ENCODE measurements at regions not wholly inside any gene's neighbourhood (a gene's known extent, or its start where the extent isn't known, plus 50 kb on each side); places are given as distances from the start of the nearest gene placed in this dataset.

GRCh38 chr11:45379162-45379863 is 93.2 kb upstream of the SYT13 start:
- peaks cover 20% of the 10 kb centered on the region for H3K27me3 Mint-ChIP-seq (ENCODE audit: insufficient read depth, unreplicated experiment)
- Histone ChIP-seq H3K27me3 (replicated peaks; ENCODE audit: control insufficient read depth, insufficient read depth, low read length) (peaks cover 1% of the 10 kb centered on the region), H3K36me3 (ENCODE audit: control insufficient read depth, insufficient read depth, low read length) (no peaks in the 10 kb centered on the region), H3K4me3 (ENCODE audit: low read depth, low read length) (no peak overlapping the region), H3K4me1 (no peaks in the 10 kb centered on the region), H3K9me3 (no peaks in the 10 kb centered on the region)
- H3K9me3 Mint-ChIP-seq (ENCODE audit: unreplicated experiment), result no peaks in the 10 kb centered on the region
- CTCF ChIA-PET, result interaction anchor here (0.9 kb wide), 1 partner anchor 8 kb away, joined by 3 read pairs; no protein-coding TSS in a partner anchor
- no peak for DNase-seq
- H3K4me3 Mint-ChIP-seq (ENCODE audit: unreplicated experiment), result no peak overlapping the region
- intact Hi-C loops (cut with micrococcal nuclease; ENCODE audit: unreplicated experiment), result no loop called here
- no peak overlapping the region for H3K27ac Mint-ChIP-seq (ENCODE audit: unreplicated experiment)
- BruUV-seq (replicated peaks), result no TSS peak
- TF ChIP-seq CTCF (IDR thresholded peaks at IDR 0.05; ENCODE audit: insufficient read depth in 1 of 2, low read depth in 1 of 2, low read length in 1 of 2, severe bottlenecking in 1 of 2, unreplicated experiment in 1 of 2), result no peak
- H3K36me3 Mint-ChIP-seq (ENCODE audit: insufficient read depth, unreplicated experiment), result no peaks in the 10 kb centered on the region
- POLR2A ChIA-PET, result no interaction called here
- no peaks in the 10 kb centered on the region for H3K4me1 Mint-ChIP-seq (ENCODE audit: low read depth, unreplicated experiment)

DNA sequence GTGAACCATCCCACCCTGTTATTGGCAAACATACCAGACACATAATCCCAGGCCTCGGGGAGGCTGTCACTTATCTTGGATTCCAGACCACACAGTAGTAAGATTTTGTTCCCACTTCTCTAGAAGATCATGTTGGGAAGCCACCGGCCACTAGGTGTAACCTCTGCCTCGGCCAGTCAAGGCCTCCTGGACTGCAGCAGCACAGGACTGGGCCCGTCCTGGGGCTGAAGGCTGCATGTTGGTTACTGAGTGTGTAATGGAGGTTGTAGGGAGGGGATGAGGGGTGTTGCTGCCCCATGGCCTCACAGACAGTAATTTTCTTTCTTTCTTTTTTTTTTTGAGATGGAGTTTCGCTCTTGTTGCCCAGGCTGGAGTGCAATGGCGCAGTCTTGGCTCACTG is 92.4 kb upstream of the SYT13 start:
- CTCF ChIA-PET, result no interaction called here
- H3K27me3 ChIP-seq (replicated peaks; ENCODE audit: control insufficient read depth, insufficient read depth, low read length), result peaks cover 1% of the 10 kb centered on the region; the same call in 1 of the 2 replicates
- H3K27ac Mint-ChIP-seq (ENCODE audit: unreplicated experiment), result no peak overlapping the region
- H3K4me3 ChIP-seq (ENCODE audit: low read depth, low read length), result no peak overlapping the region
- no peak for DNase-seq
- H3K27me3 Mint-ChIP-seq (ENCODE audit: insufficient read depth, unreplicated experiment), result peaks cover 16% of the 10 kb centered on the region
- no peaks in the 10 kb centered on the region for H3K36me3 Mint-ChIP-seq (ENCODE audit: insufficient read depth, unreplicated experiment)
- H3K4me1 Mint-ChIP-seq (ENCODE audit: low read depth, unreplicated experiment), result no peaks in the 10 kb centered on the region
- TF ChIP-seq CTCF (IDR thresholded peaks at IDR 0.05; ENCODE audit: insufficient read depth in 1 of 2, low read depth in 1 of 2, low read length in 1 of 2, severe bottlenecking in 1 of 2, unreplicated experiment in 1 of 2), result no peak
- no peak overlapping the region for H3K4me3 Mint-ChIP-seq (ENCODE audit: unreplicated experiment)
- H3K4me1 ChIP-seq, result no peaks in the 10 kb centered on the region
- no peaks in the 10 kb centered on the region for H3K9me3 ChIP-seq
- no peaks in the 10 kb centered on the region for H3K9me3 Mint-ChIP-seq (ENCODE audit: unreplicated experiment)
- BruUV-seq (replicated peaks), result no TSS peak
- intact Hi-C loops (cut with micrococcal nuclease; ENCODE audit: unreplicated experiment), result no loop called here
- H3K36me3 ChIP-seq (ENCODE audit: control insufficient read depth, insufficient read depth, low read length), result no peaks in the 10 kb centered on the region
- POLR2A ChIA-PET, result no interaction called here

DNA sequence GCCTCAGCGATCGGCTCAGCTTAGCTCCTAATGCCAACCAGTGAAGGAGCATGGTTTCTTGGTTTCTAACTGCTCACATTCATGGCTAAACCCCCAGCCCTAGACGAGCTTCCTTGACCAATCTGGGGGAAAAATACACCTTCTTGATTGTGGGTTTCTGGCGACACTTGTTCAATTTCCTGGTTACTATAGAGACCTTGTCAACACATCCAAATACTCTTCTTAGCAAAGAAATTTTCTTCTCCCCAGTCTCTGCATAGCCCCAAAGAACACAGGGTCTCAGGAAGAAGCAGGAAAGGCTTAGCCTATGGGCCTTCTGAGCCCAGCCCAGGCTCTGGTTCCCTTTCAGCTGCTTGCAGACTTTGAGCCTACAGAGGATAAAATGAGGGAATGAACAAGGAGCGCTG is 88.5 kb upstream of the SYT13 start:
- no peak overlapping the region for H3K4me3 Mint-ChIP-seq (ENCODE audit: unreplicated experiment)
- POLR2A ChIA-PET, result no interaction called here
- no peaks in the 10 kb centered on the region for H3K4me1 Mint-ChIP-seq (ENCODE audit: low read depth, unreplicated experiment)

More for the DNA sequence above, 88.5 kb upstream of the SYT13 start:
- H3K9me3 Mint-ChIP-seq (ENCODE audit: unreplicated experiment), result no peaks in the 10 kb centered on the region
- TF ChIP-seq CTCF (IDR thresholded peaks at IDR 0.05; ENCODE audit: insufficient read depth in 1 of 2, low read depth in 1 of 2, low read length in 1 of 2, severe bottlenecking in 1 of 2, unreplicated experiment in 1 of 2), result no peak
- H3K27me3 ChIP-seq (replicated peaks; ENCODE audit: control insufficient read depth, insufficient read depth, low read length), result peaks cover 1% of the 10 kb centered on the region
- CTCF ChIA-PET, result no interaction called here
- DNase-seq, result no peak
- no peak overlapping the region for H3K27ac Mint-ChIP-seq (ENCODE audit: unreplicated experiment)
- H3K36me3 ChIP-seq (ENCODE audit: control insufficient read depth, insufficient read depth, low read length), result no peaks in the 10 kb centered on the region
- intact Hi-C loops (cut with micrococcal nuclease; ENCODE audit: unreplicated experiment), result no loop called here
- H3K36me3 Mint-ChIP-seq (ENCODE audit: insufficient read depth, unreplicated experiment), result no peaks in the 10 kb centered on the region
- no peaks in the 10 kb centered on the region for H3K9me3 ChIP-seq
- BruUV-seq (replicated peaks), result no TSS peak
- H3K4me3 ChIP-seq (ENCODE audit: low read depth, low read length), result no peak overlapping the region
- peaks cover 21% of the 10 kb centered on the region for H3K27me3 Mint-ChIP-seq (ENCODE audit: insufficient read depth, unreplicated experiment)
- no peaks in the 10 kb centered on the region for H3K4me1 ChIP-seq

All from Caco-2 (cell line).